HG03039 (cell line): ENCODE measurements at regions not wholly inside any gene's neighbourhood (a gene's known extent, or its start where the extent isn't known, plus 50 kb on each side); places are given as distances from the start of the nearest gene placed in this dataset.
"Not testable (repeated sequence)": the region's sequence is repeated elsewhere in the genome, so short reads cannot be mapped to it uniquely, and the experiment has no call there.

Experiments used
- ATAC-seq: cut with Tn5 transposase; IDR thresholded peaks from one replicate; pipeline ENCODE4 v1.9.1; 2021; ENCODE audit warnings: mild to moderate bottlenecking, moderate library complexity; ENCODE audit not compliant: unreplicated experiment

DNA sequence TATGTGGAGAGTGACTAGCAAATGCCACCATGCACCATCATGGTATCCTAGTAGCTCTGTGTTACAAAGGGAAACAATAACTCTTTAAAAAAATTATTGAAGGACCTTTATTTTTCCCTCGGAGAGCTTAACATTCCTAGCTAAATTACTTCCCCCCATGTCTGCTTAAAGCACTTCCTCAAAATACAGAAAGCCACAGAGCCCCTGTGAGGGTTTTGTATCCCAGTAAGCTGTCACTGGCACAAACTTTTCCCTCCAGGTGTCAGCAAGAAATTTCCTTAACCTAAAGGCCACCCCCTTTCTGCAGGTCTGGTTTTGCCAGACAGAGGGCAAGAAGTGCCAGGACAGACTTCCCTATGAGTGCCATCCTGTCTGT is 340.0 kb upstream of the PRDM1 start:
- no peak for ATAC-seq

DNA sequence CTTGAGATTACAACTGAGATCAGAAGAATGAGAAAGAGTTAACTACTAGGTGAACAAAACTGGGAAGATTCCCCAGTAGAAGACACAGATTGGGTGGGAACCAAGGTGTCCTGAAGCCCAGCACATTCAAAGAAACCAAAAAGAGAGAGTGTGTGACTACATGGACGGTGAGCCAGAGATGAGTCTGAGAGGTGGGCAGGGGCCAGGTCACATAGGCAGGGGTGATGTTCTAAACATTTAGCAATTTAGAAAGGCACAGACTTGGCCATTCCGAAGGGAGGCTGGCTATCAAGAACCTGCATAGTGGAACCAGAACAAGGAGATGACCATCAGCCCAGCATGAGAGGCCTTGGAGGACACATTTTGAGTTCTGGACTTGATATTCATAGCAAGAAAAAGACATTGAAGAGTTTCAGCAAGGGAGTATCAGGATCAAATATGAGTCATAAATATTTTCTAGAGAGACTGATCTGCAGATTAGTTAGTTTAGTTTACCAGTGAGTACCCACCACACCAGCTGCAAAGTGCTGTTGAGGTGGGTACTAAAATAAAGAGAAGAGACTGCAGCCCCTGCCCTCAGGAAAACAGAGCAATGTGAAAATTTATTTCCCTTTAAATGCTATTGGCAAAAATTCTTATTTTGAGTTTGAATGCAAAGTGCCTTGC is 340.5 kb upstream of the PRDM1 start:
- no peak for ATAC-seq

DNA sequence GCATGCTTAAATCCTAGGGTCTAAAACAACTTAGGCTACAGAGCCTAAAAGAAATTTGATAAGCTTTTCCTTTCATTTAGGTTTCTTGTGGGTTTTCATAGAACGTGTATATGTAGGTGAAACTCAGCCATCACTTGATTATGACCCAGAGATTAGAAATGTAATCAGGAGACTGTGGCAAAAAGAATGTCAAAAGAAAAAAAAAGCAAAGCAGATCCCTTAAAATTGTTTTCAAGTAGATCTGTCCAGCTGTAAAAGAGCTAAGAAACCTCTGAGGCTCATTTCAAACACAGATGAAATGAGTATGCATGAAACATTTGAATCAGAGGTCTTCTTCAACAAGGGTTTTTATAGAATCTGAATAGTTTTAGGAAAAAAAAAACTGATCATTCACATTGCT is 341.3 kb upstream of the PRDM1 start:
- ATAC-seq: no peak

DNA sequence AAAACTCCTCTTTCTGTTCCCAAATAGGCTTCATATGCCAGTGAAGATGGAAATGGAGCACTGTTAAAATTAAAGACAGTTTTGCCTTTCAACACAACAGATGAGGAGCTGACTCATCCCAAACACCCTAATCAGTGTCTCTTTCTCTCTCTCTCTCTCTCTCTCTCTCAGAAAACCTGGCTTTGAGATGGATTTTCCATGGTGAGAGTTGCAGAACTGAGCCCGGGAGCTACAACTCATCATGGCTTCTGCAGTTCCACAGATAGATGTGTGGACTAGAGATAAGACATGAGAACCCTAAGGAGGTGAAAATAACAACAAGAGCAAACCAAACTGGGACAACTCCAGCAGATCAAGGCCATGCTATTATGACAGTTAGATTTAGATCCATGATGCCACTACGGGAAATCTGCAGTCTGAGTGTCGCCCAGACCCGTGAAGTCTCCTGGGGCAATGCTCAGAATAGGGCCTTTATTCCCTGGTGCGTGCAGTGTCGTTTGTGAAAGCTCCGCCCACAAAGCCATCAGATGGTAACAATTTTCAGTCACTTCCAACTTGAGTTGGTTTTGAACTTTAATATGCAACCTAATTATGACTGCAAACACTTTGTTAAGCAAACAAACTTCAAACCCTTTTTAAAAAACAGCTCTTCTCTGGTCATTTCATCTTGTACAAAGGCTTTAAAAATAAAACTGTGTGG is 338.2 kb upstream of the PREP start:
- no peak for ATAC-seq

DNA sequence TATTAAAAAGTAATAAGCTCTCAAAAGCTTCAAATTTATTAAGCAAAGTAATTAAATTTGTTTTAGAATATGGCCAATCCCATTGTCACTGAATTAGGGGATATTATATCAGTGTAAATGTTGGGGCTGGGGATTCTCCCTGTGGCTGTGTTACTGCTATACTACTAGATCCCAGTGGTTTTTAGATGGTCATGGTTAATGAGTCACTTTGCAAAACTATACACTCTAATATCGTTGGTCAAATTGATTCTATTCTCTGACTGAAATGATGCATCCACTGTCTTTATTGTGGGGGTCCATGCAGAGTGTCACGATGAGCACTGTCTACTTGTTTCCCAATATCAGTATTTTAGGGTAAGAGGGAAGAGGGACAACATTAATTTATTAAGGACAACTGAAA is 336.9 kb upstream of the PREP start:
- ATAC-seq: no peak

DNA sequence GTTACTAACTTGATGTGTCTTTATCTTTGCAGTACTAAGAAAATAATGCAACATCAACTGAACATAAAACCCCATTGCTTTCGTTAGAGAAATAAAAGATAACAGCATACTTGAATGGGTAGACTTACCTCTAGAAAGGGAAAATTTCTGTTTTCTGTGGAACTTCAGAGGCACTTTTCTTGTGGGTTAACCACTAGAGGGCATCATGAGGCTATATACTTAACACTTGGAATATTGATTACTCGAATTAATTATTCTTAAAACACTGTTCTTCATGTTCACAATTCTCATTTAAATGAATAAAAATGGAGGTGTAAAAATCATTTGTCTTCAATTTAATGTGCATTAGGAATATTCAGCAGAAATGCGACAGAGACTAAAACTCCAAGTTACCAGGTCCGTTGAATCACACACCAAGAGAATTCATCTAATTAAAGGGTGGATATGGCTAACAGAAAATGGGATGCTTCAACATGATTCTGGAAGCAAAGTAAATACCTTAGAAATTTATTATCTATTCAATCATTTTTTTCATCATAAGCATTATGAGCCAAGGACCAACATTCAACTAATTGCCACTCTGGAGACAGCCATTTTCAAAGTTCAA is 330.8 kb upstream of the PREP start:
- no peak for ATAC-seq

DNA sequence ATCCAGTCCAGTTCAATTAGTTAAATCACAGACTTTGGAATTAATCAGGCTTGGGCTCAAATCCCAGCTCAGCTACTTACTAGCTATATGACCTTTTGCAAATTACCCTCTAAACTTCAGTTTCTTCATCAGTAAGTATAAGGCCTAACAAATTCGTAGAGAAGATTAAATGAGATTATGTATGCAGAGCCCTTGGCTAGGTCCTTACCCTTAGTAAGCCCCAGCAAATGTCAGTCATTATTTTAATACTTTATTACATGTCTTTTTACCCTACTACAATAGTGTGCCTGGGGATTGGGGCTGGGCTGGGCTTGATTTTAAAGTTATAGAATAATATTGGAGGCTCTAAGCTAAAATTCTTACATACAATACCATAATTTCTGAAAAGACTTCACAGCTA is 326.1 kb upstream of the PREP start:
- no peak for ATAC-seq

DNA sequence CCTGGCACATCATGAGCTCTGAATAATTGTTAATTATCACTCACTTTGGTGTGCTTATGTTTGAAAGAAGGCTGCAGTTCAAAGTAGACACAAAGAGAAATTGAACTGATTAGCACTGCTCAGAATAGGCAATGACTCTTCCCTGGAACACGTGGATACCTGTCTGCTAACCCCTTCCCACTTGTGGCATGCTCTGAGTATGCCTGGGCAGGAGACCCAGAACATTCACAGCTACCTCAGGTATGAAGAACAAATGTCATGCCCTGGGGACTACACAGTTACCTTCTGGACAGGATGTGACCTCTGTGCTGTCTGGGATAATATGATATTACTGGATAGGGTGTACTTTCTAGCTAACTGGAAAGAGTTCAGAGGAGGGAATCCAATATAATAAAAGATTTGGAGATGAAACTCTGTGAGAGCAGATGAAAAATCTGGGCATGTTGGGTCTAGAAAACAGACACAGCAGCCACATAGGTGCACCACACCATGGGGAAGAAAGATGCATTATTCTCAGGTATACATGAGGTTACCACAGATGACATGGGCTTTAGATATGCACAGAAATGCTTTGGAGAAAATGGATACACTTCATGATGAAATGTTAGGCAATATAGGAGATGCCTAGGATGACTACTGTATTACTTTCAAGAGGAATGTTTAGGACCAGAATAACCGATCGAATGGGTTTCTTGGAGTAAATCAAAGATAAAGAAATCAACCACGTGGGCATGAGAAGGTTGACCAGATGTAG is 324.2 kb upstream of the PREP start:
- no peak for ATAC-seq

DNA sequence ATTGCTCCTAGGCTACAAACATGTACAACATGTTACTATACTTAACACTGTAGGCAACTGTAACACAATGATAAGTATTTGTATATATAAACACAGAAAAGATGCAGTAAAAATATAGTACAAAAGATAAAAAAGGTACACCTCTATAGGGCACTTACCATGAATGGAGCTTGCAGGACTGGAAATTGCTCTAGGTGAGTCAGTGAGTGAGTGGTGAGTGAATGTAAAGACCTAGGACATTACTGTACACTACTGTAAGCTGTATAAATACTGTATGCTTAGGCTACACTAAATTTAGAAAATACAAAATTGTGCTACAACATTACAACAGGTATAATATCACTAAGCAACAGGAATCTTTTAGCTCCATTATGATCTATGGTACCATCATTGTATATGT is 312.0 kb upstream of the PREP start:
- ATAC-seq: no peak

DNA sequence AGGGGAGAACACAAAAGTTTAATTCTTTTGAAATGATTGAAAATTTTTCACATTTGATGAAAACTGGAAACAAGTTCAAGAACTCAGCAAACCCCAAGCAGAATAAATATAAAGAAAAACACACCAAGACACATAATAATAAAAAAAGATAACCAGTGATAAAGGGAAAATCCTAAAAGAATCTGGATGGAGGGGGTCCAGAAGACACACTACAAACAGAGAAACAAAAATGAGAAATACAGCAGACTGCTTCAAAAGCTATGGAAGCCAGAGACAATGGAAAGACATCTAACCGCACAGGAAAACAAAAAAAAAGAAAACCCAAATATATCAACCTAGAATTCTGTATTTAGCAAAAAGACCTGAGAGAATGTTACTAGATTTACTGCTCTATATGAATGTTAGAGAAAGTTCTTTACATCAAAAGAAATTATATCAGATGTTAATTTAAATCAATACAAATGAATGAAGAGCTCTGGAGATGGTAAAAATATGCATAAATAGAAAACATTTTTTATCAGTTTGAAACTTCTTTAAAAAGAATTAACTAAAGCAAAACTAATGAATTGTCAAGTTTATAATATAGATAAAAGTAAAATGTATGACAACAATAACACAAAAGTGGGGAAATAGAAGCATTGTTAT is 310.7 kb upstream of the PREP start:
- no peak for ATAC-seq

DNA sequence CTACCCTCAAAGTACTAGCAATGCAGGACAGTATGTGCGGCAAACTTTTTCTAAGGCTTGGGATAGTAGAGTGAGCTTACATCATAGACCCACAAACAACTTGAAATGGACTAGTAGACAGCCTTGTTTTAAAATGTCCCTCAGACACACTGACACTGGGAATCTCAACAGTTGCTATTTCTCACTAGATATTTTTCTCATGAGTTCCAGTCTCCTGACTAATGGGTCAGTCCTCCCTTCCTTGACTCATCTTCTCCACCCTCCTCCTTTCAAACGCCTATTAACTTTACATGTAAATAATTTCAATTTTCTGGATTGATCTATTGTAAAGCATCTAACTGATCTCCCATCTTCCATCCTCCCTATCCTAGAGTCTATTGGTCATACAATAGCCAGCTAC is 308.3 kb upstream of the PREP start:
- no peak for ATAC-seq

DNA sequence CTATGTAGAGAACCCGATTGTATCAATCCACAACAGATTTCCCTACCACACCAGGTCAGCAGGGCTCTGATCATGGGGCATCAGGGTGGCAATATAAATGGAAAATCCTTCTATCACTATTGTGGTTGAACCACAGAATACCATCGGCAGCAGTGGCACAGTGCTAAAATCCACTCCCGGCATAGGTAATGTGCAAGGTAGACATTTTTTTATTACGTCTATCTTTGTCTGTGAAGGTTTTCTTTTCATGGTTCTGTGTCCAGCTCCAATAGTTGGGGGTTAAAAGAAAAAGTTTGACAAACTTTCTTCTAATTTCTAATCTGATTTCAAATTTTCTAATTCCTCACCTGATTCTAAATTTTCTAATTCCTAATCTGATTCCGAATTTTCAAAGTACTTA is 302.7 kb upstream of the PREP start:
- no peak for ATAC-seq

DNA sequence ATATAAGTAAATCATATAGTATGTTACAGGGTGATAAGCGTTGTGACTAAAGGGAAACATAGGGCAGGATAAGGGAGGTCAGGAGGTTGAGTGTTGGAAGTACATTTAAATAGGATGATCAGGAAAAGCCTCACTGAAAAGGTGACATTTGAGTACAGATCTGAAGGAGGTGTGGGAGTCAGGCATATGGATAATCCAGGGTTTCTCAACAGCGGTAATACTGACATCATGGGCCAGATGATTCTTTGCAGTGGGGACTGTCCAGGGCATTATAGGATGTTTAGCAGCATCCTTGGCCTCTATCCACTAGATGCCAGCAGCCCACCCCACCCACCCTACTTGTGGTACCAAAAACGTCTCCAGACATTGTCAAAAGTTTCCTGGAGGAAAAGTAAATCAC is 292.6 kb upstream of the PREP start:
- ATAC-seq: no peak

DNA sequence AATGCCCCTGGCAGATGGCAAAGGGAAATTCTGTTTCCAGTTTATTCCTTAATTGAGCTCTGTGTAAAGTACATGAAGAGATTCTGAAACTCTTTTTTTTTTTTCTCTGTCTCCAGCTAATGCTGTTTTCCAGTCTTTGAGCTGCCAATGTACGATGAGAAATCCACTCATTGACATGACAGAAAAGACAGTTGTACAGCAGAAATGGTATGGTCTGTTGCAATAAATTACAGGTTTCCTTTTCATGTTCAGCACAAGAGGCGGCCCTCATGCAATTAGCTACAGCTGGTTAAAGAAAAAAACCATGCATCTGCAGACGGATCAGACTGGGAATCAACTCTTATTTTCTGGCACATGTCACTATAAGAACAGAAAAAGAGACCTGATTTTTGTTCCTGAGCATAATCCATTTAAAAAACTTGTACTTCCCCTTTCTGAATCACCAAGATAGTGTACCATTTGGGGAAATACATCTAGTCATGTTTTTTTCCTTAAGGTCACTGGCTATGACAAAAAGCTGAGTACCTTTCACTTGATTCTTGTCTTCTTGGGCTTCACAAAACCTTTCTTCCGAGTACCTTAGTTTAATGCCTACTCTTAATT is 289.8 kb upstream of the PREP start:
- ATAC-seq: no peak

DNA sequence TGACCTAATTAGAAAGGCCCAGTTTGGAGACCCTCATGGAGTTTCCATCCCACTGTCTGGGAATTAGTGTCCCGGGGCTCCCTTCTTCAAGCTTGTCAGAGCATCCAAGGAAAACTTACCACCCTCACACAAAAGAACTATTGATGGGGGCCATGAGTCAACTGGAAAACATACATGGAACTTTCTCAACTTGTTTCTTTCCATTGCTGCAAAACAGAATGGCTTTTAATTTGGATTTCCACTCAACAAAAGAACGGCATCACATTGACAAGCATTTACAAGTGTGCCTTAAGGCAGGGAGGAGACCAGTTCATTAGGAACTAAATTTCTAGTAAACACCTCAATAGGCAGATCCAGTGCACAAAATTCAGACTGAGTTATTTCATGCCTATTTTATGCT is 289.1 kb upstream of the PREP start:
- no peak for ATAC-seq

DNA sequence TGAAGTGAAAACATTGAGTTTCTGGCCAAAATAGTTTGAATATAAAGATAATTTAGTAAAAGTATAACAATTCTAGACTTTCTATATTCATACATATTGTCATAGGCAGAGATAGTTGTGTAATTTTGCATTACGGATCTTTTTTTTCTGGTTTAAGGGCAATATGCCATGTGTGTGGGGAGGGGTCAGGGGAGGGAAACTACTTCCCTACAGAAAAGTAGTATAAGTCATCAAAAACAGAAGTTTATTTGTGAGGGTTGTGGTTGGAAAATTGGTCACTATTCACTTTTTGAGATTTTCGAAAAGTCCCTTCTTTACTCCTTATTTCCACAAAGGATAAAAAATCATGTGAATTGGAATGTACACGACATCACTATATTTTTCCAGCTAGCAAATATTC is 288.2 kb upstream of the PREP start:
- ATAC-seq: no peak

DNA sequence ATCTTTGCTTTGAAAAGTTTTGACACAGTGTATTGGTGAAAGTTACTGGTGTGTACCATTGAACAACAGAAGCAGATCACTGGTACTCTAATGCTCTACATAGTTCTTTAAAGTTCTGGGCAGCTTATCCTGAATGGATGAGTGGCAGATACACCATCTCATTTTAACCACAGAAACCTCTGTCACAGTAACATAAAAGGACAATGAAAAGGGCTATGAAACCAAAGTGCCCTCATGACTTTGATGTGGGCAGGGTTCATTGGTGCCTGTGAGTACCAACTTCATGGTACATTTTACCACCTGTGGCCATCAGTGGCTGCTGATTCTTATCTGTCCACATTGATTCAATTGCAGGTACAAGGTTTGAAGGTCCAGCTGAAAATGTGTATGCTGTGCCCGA is 285.7 kb upstream of the PREP start:
- ATAC-seq: no peak

DNA sequence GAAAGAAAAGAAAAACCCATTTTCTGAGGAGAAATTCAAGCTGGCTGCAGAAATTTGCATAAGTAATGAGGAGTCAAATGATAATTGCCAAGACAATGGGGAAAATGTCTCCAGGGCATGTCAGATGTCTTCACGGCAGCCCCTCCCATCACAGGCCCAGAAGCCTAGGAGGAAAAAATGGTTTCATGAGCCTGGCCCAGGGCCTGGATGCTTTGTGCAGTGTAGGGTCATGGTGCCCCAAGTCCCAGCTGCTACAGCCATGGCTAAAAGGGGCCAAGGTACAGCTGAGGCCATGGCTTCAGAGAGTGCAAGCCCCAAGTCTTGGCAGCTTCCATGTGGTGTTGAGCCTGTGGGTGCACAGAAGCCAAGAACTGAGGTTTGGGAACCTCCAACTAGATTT is 283.9 kb upstream of the PREP start:
- ATAC-seq: not testable (repeated sequence)

DNA sequence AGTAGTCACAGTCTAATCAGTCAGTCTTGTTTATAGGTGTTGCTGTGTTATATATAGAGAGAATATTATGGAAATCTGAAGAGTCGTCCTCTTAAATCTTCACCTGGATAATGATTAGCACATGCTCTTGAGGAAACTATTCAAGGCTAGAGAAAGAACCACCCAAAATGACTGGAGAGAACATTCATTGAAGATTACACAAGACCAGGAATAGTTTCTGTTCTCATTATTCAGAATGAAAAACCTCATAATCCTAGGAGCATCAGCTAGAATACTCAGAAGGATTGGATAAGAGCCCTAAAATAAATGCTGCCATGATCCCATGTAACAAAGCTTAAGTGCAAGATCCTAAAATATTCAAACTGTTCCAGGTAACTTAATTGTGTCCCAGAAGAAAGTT is 278.2 kb upstream of the PREP start:
- no peak for ATAC-seq

DNA sequence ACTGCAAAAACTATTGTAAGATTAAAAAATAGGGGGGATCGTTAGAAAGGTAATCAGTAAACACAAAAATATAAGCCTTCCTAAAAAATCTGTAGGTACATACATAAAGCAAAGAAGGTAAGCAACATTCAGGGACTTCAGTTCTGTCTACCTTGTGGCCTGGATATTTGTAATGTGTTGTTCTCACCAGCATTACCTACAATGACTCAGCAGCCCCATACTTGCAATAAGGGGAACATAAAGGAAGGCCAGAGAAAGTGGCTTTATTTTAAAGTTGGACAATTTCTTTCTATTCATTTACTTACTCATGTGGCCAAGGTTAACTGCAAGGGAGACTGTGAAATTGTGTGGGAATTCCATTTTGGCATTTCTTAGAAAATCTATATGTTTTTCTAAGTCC is 277.2 kb upstream of the PREP start:
- no peak for ATAC-seq

DNA sequence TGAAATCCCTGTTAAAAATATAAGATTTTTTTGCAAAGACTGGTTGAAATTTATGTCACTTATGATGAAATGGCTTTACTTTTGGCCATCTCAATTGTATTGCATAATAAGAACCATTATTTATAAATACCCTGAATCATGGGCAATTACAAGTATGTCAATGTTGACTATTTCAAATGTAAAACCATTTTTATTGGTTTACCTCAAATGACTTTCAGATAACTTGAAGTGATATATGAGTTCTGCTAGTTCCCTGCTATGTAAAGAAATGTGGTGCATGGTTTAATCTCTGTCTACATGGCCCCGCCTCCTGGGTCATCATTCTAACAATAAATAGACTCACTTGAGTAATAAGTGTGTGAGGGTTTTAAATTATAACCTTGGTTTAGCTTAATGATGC is 275.6 kb upstream of the PREP start:
- no peak for ATAC-seq
